IMR-90 (cell line): ENCODE measurements at regions not wholly inside any gene's neighbourhood (a gene's known extent, or its start where the extent isn't known, plus 50 kb on each side); places are given as distances from the start of the nearest gene placed in this dataset.

Experiments used
- BHLHE40 ChIP-seq: fragments of 150-350 bp; IDR thresholded peaks from 2 replicates; pipeline ENCODE4 v1.6.1; 2016; ENCODE audit warnings: mild to moderate bottlenecking, low read depth, low read length
- CEBPB ChIP-seq: IDR thresholded peaks from 2 replicates; pipeline ENCODE4 v1.6.1; 2012; ENCODE audit warnings: low read depth, low read length, improper control_type of control experiment
- CHD1 ChIP-seq: IDR thresholded peaks from 2 replicates; pipeline ENCODE4 v1.6.1; 2012; ENCODE audit warnings: low read depth, low read length, improper control_type of control experiment
- MAFK ChIP-seq: IDR thresholded peaks from 2 replicates; pipeline ENCODE4 v1.6.1; 2012; ENCODE audit warnings: low read depth, low read length, improper control_type of control experiment
- MXI1 ChIP-seq: IDR thresholded peaks from 2 replicates; pipeline ENCODE4 v1.6.1; 2012; ENCODE audit warnings: low read depth, mild to moderate bottlenecking, low read length, moderate library complexity, borderline replicate concordance
- NFE2L2 ChIP-seq: fragments of 150-350 bp; IDR thresholded peaks from 2 replicates; pipeline ENCODE4 v1.6.1; 2016; ENCODE audit warnings: low read depth, mild to moderate bottlenecking, low read length
- POLR2A ChIP-seq: IDR thresholded peaks from 2 replicates; pipeline ENCODE4 v1.6.1; 2012; ENCODE audit warnings: mild to moderate bottlenecking, low read depth, low read length
- RAD21 ChIP-seq: IDR thresholded peaks from 2 replicates; pipeline ENCODE4 v1.6.1; 2012; ENCODE audit warnings: low read length, improper control_type of control experiment
- SMC3 ChIP-seq: fragments of 150-350 bp; IDR thresholded peaks from 2 replicates; pipeline ENCODE4 v1.6.1; 2016; ENCODE audit warnings: low read depth, mild to moderate bottlenecking, antibody characterized with exemption, low read length, moderate library complexity
- TF ChIP-seq, protein P1 (sequence below): conservative IDR thresholded peaks from 2 replicates; pipeline ENCODE4 v1.5.1; 2012; ENCODE audit warnings: mild to moderate bottlenecking, low read depth, low read length, improper control_type of control experiment
- TF ChIP-seq, protein P2 (sequence below): fragments of 150-350 bp; IDR thresholded peaks from 2 replicates; pipeline ENCODE4 v1.6.1; 2016; ENCODE audit warnings: low read depth, mild to moderate bottlenecking, low read length, moderate library complexity, borderline replicate concordance

DNA sequence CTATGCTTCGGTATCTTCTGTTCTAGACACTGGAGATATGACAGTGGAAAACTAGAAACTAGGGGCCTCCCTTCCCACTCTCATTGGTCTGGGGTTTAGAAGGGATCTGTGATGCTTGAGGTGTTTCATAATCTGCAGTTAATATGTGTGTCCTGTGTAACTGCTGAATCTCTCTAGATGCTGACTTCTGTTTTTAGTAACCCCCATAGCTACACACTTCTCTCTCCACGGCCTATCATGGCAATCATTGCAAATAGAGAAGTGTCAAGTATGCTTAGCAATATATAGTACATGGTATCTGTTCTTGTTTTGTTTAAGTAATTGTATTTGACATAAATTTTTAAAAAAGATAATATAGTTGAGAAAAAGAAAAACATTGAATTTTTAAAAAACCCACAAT, 394.6 kb upstream of the MMS22L start:
- TF ChIP-seq, protein P1, sequence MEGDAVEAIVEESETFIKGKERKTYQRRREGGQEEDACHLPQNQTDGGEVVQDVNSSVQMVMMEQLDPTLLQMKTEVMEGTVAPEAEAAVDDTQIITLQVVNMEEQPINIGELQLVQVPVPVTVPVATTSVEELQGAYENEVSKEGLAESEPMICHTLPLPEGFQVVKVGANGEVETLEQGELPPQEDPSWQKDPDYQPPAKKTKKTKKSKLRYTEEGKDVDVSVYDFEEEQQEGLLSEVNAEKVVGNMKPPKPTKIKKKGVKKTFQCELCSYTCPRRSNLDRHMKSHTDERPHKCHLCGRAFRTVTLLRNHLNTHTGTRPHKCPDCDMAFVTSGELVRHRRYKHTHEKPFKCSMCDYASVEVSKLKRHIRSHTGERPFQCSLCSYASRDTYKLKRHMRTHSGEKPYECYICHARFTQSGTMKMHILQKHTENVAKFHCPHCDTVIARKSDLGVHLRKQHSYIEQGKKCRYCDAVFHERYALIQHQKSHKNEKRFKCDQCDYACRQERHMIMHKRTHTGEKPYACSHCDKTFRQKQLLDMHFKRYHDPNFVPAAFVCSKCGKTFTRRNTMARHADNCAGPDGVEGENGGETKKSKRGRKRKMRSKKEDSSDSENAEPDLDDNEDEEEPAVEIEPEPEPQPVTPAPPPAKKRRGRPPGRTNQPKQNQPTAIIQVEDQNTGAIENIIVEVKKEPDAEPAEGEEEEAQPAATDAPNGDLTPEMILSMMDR, result no peak
- no peak for TF ChIP-seq NFE2L2
- no peak for TF ChIP-seq CHD1
- no peak for TF ChIP-seq POLR2A
- no peak for TF ChIP-seq CEBPB
- TF ChIP-seq MXI1, result no peak
- TF ChIP-seq RAD21, result no peak
- TF ChIP-seq BHLHE40, result no peak
- TF ChIP-seq SMC3, result no peak
- TF ChIP-seq, protein P2, sequence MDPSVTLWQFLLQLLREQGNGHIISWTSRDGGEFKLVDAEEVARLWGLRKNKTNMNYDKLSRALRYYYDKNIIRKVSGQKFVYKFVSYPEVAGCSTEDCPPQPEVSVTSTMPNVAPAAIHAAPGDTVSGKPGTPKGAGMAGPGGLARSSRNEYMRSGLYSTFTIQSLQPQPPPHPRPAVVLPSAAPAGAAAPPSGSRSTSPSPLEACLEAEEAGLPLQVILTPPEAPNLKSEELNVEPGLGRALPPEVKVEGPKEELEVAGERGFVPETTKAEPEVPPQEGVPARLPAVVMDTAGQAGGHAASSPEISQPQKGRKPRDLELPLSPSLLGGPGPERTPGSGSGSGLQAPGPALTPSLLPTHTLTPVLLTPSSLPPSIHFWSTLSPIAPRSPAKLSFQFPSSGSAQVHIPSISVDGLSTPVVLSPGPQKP, result no peak
- no peak for TF ChIP-seq MAFK
